Fibroblast of mammary gland (primary cell): ENCODE measurements at regions not wholly inside any gene's neighbourhood (a gene's known extent, or its start where the extent isn't known, plus 50 kb on each side); places are given as distances from the start of the nearest gene placed in this dataset.
A peak's percentile ranks its signal among the peaks of the same experiment; 100 is the strongest.

Experiments
- DNase-seq: peaks from one replicate; pipeline ENCODE4 v3.0.0-alpha.2; 2010; ENCODE audit warnings: low read depth
- H3K4me3 ChIP-seq: 2 replicates; pipeline ENCODE4 v1.5.1; 2011; ENCODE audit warnings: low read depth, mild to moderate bottlenecking, low read length, moderate library complexity; ENCODE audit not compliant: control insufficient read depth
- TF ChIP-seq, protein P1 (sequence below): conservative IDR thresholded peaks from 2 replicates; pipeline ENCODE4 v1.5.1; 2011; ENCODE audit warnings: low read depth, low read length, inconsistent platforms; ENCODE audit not compliant: control insufficient read depth, insufficient read depth

DNA sequence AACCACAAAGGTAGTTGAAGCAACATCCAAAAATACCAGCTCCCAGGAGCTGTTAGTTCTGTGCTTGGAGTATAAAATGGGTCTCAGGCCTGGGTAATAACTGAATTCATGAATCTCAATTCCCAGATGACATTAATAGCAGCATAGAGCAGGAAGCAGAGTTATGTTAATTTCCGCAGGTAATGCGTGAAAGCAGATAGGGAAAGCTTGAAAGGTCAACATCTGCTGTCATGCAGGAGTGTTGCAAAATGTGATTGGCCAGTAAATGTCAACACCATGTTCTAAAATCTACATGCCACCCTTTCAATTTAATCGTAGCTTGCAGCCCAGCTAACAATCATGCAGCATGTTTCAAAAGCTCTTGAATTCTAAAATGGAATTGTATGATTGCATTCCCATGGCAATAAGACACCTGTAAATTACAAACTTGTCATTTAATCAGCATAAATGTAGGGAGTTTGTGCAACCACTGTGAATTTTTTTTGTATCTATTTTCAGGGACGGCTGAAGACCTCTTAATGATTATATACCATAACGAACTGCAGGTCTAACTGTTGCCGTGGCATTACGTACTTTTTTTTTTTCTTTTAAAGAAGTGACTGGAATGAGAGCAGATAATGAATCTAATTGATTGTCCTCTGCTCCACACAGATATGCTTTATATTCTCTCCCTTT lies 635.8 kb upstream of the FOXG1 start:
- TF ChIP-seq, protein P1, sequence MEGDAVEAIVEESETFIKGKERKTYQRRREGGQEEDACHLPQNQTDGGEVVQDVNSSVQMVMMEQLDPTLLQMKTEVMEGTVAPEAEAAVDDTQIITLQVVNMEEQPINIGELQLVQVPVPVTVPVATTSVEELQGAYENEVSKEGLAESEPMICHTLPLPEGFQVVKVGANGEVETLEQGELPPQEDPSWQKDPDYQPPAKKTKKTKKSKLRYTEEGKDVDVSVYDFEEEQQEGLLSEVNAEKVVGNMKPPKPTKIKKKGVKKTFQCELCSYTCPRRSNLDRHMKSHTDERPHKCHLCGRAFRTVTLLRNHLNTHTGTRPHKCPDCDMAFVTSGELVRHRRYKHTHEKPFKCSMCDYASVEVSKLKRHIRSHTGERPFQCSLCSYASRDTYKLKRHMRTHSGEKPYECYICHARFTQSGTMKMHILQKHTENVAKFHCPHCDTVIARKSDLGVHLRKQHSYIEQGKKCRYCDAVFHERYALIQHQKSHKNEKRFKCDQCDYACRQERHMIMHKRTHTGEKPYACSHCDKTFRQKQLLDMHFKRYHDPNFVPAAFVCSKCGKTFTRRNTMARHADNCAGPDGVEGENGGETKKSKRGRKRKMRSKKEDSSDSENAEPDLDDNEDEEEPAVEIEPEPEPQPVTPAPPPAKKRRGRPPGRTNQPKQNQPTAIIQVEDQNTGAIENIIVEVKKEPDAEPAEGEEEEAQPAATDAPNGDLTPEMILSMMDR, result no peak
- H3K4me3 ChIP-seq, result no peak overlapping the region
- DNase-seq, result no peak

DNA sequence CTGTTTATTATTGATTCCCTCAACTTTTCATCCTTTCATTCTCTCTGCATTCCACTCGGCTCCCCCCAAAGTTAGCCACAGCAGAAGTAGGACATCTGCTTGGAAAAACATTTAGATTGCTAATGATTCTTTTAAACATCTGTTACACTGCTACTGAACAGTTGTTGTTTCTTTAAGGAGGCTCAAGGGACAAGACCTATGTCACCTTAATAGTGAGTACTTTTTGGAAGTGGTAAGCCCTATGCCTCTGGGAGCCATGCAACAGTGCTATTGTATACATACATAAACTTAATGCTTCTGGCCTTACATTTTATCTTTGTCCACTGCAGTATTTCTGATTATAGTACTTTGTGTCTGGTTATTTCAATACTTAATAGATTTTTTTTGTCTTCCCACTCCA lies 628.2 kb upstream of the FOXG1 start:
- TF ChIP-seq, protein P1, result no peak
- no peak overlapping the region for H3K4me3 ChIP-seq
- no peak for DNase-seq

DNA sequence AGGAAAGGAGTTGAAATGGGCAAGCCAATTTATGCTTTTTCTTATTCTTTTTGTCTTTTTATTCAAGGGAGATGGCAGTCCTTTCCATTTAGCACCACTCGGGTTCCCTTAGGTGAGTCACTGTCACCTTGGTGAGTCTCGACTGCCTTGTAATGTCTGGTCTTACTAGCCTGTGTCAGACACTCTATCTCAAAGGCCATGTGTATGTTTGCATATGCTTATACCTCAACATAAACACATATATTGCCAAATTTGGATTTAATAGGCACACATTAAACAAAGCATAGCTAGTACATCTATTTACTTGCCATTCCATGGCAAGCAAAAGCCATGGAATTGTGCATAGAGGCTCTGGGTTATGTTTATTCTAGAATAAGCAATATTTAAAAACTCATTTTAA lies 624.9 kb upstream of the FOXG1 start:
- no peak for DNase-seq
- no peak overlapping the region for H3K4me3 ChIP-seq
- TF ChIP-seq, protein P1, result no peak

DNA sequence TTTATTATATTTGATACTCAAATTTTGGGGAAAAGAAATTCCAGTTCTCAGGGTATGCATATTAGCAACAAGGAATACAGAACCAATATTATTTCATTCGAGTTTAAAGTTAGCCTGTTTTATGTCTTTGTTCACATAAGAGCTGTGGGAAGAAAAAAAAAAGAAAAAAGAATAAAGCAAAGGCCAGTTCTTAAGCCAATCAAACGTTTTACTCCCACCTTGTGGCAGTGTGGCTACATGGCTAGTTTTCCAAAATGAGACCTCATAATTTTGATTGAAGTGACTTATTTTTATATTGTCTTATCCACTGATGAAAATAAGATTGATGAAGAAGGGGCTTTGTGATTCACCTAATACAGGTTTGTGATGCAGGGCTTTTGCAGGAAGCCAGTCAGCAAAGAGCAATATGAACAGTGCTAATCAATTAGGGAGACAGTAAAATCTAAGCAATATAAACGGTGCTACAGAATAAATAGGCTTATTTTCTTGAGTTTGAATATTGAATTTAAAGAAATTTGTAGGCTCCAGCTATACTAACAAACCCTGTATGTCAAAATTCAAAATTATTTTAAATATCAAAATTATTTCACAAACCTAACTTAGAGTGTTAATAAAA lies 624.1 kb upstream of the FOXG1 start:
- H3K4me3 ChIP-seq, result no peak overlapping the region
- peak; percentile 8 for DNase-seq
- TF ChIP-seq, protein P1, result peak; percentile 31

DNA sequence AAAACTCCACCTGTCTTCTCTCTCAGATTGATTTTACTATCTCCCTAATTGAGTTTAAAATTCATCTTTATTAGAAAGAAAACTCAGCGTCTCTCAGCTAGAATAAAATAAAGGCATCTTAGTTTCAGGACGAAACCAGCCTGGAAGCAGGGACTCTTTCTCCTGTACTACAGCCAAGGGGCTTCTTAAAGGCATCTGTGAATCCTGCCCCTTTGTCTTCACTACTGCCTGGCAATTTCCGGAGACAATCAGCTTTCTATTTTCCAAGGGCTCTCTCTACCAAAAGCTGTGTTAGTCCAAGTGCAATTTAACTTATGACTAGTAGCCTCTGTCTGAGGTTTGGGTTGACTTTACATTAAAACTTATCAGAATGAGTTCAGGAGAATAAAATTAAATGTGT lies 623.3 kb upstream of the FOXG1 start:
- TF ChIP-seq, protein P1, result no peak

DNA sequence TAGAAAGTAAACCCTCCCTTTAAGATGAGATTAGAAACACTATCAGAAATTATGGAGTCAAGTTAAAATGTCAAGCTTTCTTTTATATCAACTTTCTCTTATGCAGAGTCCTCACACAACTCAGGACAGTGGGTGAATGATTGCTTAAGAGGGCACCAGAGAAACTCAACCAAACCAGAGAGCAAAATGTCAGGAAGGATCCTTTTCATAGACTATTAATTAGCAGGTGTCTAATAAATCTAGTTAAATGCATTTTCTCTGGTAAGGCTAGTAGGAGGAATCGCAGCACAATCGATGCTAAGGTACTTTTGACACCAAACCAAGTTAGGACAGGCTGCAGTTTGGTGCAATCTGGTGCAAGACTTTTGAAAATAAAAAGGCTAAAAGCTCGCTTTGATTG lies 614.7 kb upstream of the FOXG1 start:
- no peak for DNase-seq
- H3K4me3 ChIP-seq, result no peak overlapping the region
- TF ChIP-seq, protein P1, result no peak

More for the DNA sequence above, 623.3 kb upstream of the FOXG1 start:
- no peak overlapping the region for H3K4me3 ChIP-seq
- DNase-seq, result no peak
